ENCODE measurements at regions not wholly inside any gene's neighbourhood (a gene's known extent, or its start where the extent isn't known, plus 50 kb on each side); places are given as distances from the start of the nearest gene placed in this dataset.

GRCh38 chr15:98403169-98403568, 245.2 kb upstream of the IGF1R start:
- Histone ChIP-seq H3K27me3 (no peaks in the 10 kb centered on the region), H3K9me3 (no peaks in the 10 kb centered on the region), H3K36me3 (replicated peaks in 1 of 2; ENCODE audit: insufficient read depth in 1 of 2, low read depth in 2 of 2) (no peaks in the 10 kb centered on the region), H3K4me1 (no peaks in the 10 kb centered on the region), H3K27ac (no peak overlapping the region), H3K4me3 (no peak overlapping the region)
- 75 to 87% methylated on average over 5 of the region's 5 CpGs for WGBS, 2 donors
- no peak for TF ChIP-seq CTCF (IDR thresholded peaks at IDR 0.05)
- TF ChIP-seq POLR2A (IDR thresholded peaks at IDR 0.05): no peak
- intact Hi-C loops (cut with DNase I): no loop called here
- ATAC-seq: no peak
- no peak for DNase-seq

GRCh38 chr15:98403569-98403968, 244.8 kb upstream of the IGF1R start:
- Histone ChIP-seq H3K27me3 (no peaks in the 10 kb centered on the region), H3K4me1 (no peaks in the 10 kb centered on the region), H3K36me3 (replicated peaks in 1 of 2; ENCODE audit: insufficient read depth in 1 of 2, low read depth in 2 of 2) (no peaks in the 10 kb centered on the region), H3K9me3 (no peaks in the 10 kb centered on the region), H3K4me3 (no peak overlapping the region), H3K27ac (no peak overlapping the region)
- ATAC-seq (no peak), DNase-seq (no peak)
- TF ChIP-seq POLR2A (IDR thresholded peaks at IDR 0.05) (no peak), CTCF (IDR thresholded peaks at IDR 0.05) (no peak)
- intact Hi-C loops (cut with DNase I): no loop called here
- whole genome bisulfite sequencing, 2 donors: 89 to 93% methylated on average over 9 to 13 of the region's 13 CpGs

GRCh38 chr15:98405013-98405412, 243.3 kb upstream of the IGF1R start:
- no peaks in the 10 kb centered on the region for H3K27me3 ChIP-seq
- DNase-seq (no peak), ATAC-seq (no peak)
- no peaks in the 10 kb centered on the region for H3K36me3 ChIP-seq (replicated peaks in 1 of 2; ENCODE audit: insufficient read depth in 1 of 2, low read depth in 2 of 2)
- H3K4me3 ChIP-seq: no peak overlapping the region
- no peaks in the 10 kb centered on the region for H3K4me1 ChIP-seq
- H3K27ac ChIP-seq: no peak overlapping the region
- intact Hi-C loops (cut with DNase I): no loop called here
- TF ChIP-seq POLR2A (IDR thresholded peaks at IDR 0.05) (no peak), CTCF (IDR thresholded peaks at IDR 0.05) (no peak)
- 35 to 37% methylated on average over 2 of the region's 2 CpGs for WGBS, 2 donors
- no peaks in the 10 kb centered on the region for H3K9me3 ChIP-seq

- Histone ChIP-seq H3K36me3 (replicated peaks in 1 of 2; ENCODE audit: insufficient read depth in 1 of 2, low read depth in 2 of 2) (no peaks in the 10 kb centered on the region), H3K9me3 (no peaks in the 10 kb centered on the region), H3K27me3 (no peaks in the 10 kb centered on the region), H3K4me3 (no peak overlapping the region), H3K27ac (no peak overlapping the region), H3K4me1 (no peaks in the 10 kb centered on the region)
- TF ChIP-seq CTCF (IDR thresholded peaks at IDR 0.05): no peak
- TF ChIP-seq POLR2A (IDR thresholded peaks at IDR 0.05): no peak
- WGBS, 2 donors: 56 to 60% methylated on average over 9 of the region's 9 CpGs
- DNase-seq (no peak), ATAC-seq (no peak)
- intact Hi-C loops (cut with DNase I): no loop called here
Observed at GRCh38 chr15:98408231-98408630, 240.1 kb upstream of the IGF1R start.

- DNase-seq (no peak), ATAC-seq (no peak)
- H3K4me1 ChIP-seq: no peaks in the 10 kb centered on the region
- no peaks in the 10 kb centered on the region for H3K9me3 ChIP-seq
- intact Hi-C loops (cut with DNase I): no loop called here
- no peaks in the 10 kb centered on the region for H3K36me3 ChIP-seq (replicated peaks in 1 of 2; ENCODE audit: insufficient read depth in 1 of 2, low read depth in 2 of 2)
- H3K27ac ChIP-seq: no peak overlapping the region
- TF ChIP-seq CTCF (IDR thresholded peaks at IDR 0.05) (no peak), POLR2A (IDR thresholded peaks at IDR 0.05) (no peak)
- H3K27me3 ChIP-seq: no peaks in the 10 kb centered on the region
- WGBS, 2 donors: 79 to 87% methylated on average over 2 of the region's 2 CpGs
- H3K4me3 ChIP-seq: no peak overlapping the region
Observed at GRCh38 chr15:98410328-98410727, 238.0 kb upstream of the IGF1R start.
